ENCODE measurements at regions not wholly inside any gene's neighbourhood (a gene's known extent, or its start where the extent isn't known, plus 50 kb on each side); places are given as distances from the start of the nearest gene placed in this dataset.
"Not testable (repeated sequence)": the region's sequence is repeated elsewhere in the genome, so short reads cannot be mapped to it uniquely, and the experiment has no call there.

GRCh38 chr5:105872569-105873270, 1798.0 kb downstream of the EFNA5 start:
- DNase-seq, result no peak

DNA sequence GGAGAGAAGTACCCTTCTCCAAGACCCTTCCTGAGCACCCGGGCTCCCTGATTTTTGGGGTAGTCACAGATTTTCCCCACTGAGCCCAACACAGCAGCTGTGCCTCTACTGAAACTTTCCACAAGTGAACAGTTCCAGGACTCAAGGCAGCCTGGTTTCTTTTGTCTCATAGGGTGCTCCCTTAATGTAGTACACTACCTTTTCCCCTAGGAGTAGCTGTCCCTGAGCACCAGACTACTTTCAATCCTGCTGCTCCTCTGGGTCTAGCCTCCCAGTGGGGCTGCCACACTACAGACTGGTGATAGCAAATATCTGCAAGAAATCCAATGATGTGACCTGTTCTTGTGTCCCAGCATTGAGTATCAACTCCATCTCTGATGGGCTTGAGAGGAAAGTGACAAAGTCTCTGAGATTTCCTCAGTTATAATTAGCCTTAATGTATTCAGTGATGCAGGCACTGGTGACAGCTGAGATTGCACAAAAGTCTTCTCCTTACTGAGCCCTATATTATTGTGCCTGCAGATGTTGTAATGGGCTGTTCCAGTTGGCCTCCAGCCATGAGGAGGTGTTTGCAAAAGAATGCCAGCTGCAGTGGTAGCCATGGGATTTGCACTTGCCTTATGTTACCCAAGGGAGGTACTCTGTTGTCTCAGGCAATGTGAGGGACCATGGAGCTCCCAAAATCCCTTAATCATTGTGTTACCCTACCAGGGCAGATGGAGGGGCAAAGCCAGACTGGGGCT, 1802.5 kb downstream of the EFNA5 start:
- no peak for DNase-seq

DNA sequence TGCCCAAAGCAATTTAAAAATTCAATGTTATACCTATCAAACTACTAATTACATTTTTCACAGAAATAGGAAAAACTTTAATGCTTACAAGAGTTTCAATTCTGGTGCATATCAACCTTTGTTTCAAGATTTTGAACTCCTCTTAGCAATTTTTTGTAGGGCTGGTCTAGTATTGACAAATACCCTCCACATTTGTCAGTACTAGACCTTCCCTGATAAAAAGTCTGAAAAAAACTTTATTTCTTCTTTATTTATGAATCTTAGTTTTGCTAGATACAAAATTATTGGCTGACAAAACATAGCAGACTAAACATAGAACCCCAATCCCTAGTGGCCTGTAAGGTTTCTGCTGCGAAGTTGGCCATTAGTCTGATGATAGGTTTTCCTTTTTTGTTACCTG, 1804.9 kb downstream of the EFNA5 start:
- no peak for DNase-seq

DNA sequence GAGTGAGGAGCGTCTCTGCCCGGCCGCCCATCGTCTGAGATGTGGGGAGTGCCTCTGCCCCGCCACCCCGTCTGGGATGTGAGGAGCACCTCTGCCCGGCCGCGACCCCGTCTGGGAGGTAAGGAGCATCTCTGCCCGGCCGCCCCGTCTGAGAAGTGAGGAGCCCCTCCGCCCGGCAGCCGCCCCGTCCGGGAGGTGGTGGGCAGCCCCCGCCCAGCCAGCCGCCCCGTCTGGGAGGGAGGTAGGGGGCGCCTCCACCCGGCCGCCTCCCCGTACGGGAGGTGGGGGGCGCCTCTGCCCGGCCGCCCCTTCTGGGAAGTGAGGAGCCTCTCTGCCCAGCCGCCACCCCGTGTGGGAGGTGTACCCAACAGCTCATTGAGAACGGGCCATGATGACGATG, 1811.4 kb downstream of the EFNA5 start:
- DNase-seq, result not testable (repeated sequence)

- no peak for DNase-seq
Measured at GRCh38 chr5:105849701-105850100, 1821.0 kb downstream of the EFNA5 start.

- DNase-seq, result no peak
Measured at GRCh38 chr5:105840800-105841199, 1829.9 kb downstream of the EFNA5 start.

DNA sequence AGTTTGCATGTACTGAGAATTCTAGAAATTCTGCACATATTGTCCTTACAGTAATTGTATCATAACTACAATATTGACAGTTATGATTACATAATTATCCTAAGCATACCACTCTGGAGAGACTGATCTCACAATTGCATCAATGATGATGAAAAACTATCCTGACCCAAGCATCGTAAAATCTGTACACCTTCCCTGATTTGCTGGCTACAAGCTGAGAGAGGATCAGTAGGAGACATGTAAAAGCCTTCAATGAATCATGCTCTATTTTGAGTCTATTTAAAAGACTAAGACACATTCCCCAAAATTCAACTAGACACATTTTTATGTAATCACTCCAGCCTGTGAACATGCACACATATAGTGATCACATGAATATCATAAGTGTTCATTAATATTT, 1833.8 kb downstream of the EFNA5 start:
- no peak for DNase-seq

DNA sequence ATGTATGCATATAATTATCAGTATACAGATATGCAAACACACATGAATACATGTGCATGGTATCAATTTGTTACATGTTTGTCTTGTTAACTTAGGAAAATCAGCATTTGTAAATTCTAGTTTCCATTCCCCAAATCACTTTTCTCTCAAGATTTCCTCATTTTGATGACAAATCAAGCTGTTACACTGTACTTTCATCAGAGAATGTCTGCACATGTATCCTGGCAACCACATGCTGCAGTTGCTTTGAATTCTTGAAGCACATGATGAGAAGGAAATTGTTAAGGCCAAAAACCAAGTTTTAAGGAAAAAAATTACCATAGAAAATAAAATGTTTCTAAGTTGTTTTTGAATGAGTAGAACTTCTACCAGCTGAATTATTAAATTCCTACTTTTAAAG, 1834.5 kb downstream of the EFNA5 start:
- DNase-seq, result no peak

GRCh38 chr5:105828821-105829220, 1841.9 kb downstream of the EFNA5 start:
- no peak for DNase-seq

DNA sequence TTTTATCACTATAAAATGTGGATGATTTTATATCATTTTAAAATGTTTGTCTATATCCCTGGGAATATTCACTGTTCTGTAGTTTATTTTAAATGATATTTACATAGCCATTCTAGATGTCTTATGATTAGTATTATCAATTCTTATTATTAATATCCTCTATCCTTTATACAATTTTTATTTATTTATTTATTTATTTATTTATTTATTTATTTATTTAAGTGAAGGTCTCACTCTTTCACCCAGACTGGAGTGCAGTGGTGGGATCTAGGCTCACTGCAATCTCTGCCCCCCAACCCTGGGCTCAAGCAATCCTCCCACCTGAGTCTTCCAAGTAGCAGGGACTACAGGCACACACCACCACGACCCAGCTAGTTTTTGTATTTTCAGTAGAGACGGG, 1848.9 kb downstream of the EFNA5 start:
- DNase-seq, result no peak

DNA sequence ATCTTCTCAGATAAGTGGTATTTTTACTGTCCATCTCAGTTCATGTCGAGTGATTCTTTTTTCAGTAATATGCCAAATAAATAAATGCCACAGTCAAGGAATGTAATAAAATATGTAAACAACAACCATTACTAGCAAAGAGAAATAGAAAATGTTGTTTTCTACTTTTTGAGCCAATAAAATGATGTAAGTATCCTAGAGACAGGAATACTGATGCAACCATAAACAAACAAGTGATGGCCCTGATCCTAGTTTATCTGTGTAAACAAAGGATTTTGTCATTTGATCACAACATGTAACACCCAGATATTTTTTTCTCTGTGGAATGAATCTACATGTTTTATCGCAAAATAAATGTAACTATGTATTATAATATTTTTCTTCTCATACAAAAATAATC, 1852.8 kb downstream of the EFNA5 start:
- DNase-seq, result no peak

DNA sequence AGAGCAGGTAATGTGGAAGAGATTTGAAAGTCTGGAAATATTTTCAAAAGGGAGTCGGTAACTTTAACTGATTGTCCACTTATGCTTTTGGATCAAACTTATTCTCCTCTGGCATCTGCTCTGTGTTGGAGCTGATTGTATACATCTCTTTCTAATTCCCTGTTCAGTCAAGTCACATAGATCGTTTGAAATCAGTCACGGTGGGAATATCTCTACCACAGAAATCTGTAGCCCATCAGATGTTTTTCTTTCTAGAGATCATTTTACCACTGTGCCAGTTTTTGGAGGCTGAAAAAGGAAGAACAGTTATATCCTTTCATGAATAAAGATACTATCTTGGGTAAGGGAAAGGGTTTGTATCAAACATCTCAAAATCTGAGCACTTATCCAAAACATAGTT, 1853.3 kb downstream of the EFNA5 start:
- DNase-seq, result no peak

- no peak for DNase-seq
Measured at GRCh38 chr5:105816961-105817360, 1853.8 kb downstream of the EFNA5 start.

GRCh38 chr5:105812304-105812703, 1858.4 kb downstream of the EFNA5 start:
- no peak for DNase-seq

DNA sequence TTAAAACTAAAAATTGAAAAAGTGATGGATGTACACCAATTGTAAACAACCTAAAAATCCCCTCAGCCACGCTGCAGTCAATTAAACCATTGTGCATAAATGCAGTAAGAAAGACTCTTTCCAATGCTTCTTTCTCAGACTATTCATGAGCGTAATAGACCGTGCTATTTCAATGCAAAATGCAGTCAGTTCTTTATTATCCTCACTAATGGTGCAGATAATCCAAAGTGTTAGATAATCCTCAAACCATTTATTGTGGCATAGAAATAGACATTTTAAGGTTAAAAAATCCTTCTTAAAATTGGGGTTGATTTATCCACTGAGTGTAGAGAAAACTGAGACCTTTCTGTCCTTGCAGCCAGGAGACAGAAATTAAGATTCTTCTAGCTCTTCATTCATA, 1862.8 kb downstream of the EFNA5 start:
- DNase-seq, result no peak

DNA sequence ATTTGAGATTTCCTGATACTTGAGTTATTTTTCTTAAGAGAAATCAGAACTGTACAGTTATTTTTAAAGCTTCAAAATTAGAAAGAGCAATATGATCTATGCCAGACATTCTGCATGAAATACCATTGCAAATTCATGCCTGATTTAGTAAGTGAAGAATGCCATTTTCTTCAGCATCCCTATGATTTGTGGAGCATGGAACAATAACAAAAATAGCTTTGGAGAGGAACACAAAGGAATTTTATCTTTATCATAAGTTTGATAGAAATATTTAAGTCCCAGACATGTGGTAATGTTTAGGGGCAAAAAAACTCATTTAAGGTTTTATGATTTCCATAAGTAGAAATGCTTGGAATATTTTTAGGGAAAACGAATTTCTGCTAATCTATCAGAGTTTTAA, 1863.4 kb downstream of the EFNA5 start:
- DNase-seq, result no peak

- DNase-seq, result no peak
Measured at GRCh38 chr5:105806596-105806995, 1864.1 kb downstream of the EFNA5 start.

DNA sequence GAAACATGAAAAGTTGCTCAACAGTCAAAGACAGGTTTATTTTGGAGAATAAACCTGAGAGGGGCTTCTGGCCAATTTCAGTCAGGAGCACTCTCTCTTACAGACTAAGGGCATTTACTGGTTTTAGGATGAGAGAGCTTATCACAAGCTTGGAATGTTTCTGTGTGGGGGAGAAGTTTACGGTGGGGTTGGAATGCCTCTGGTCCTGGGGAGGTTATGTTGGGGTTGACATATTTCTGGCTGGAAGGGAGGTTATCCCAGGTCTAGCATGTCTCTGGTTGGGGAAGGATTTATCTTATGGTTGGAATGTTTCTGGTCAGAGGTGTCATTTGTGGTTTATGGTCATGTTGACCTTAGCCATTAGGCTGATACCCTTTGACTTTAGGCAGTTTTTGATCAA, 1867.3 kb downstream of the EFNA5 start:
- no peak for DNase-seq

GRCh38 chr5:105794578-105794977, 1876.2 kb downstream of the EFNA5 start:
- no peak for DNase-seq

- DNase-seq, result no peak
Measured at GRCh38 chr5:105789246-105789645, 1881.5 kb downstream of the EFNA5 start.

DNA sequence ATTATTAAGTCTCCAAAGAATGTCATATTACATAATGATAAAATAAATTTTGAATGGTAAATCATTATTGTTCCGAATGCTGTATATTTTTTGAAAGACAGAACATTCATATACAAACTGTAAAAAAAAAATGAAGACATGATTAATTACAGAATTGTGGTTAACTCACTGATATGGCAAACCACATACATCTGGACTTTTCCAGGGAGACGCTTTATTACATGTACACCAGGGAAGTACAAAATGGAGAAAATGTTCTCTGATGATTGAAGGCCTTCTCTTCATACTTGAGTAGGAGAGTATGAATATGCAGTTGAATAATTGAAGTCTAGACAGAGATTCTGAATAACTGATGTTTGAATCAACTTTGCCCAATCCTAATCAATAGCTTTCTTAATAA, 1886.9 kb downstream of the EFNA5 start:
- DNase-seq, result no peak

GRCh38 chr5:105782501-105782900, 1888.2 kb downstream of the EFNA5 start:
- no peak for DNase-seq

DNA sequence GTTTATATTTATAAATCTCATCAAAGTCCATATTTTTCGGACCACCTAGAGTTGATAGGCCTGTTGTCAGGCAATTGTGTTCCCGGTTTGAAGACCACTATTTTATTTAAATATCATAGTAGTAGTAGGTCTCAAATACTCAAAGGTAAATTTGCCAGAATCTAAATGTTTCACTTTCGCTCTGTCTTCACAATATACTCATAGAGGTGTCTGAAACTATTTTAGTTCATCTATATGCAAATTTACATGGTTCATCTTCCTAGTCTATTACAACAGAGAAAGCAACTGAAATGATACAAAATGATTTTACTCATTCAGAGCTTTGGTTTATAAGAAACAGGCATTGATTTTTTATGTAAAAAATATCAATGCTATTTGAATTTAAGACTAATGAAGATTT, 1897.5 kb downstream of the EFNA5 start:
- no peak for DNase-seq

GRCh38 chr5:105767267-105767666, 1903.5 kb downstream of the EFNA5 start:
- no peak for DNase-seq

DNA sequence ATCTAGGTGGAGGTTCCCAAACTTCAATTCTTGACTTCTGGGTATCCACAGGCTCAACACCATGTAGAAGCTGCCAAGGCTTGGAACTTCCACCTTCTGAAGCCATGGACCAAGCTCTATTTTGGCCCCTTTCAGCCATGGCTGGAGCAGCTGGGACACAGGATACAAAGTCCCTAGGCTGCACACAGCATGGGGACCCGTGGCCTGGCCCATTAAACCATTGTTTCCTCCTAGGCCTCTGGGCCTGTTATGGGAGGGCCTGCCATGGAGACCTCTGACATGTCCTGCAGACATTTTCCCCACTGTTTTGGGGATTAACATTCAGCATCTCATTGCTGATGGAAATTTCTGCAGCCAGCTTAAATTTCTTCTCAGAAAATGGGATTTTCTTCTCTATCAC, 1908.0 kb downstream of the EFNA5 start:
- no peak for DNase-seq
